ENCODE measurements at regions not wholly inside any gene's neighbourhood (a gene's known extent, or its start where the extent isn't known, plus 50 kb on each side); places are given as distances from the start of the nearest gene placed in this dataset.

DNA sequence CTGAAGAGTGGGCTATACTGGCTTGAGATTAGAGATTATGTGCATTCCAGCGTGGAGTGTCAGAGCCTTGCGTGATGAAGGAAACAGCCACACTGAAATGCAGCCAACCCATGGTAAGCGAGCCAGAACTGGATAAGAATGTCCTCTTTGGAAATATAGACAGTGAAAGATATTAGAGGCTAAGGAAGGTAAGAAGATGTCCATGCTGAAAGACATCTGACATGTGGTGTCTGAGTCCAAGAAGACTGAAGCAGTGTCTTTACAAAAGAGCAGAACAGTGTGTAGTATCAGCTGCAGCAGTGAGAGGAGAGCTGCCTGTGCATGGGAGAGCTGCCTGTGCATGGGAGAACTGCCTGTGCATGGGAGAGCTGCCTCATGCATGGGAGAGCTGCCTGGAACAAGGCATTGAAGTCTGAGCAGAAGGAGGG is 672.2 kb downstream of the DIPK2A start:
- Histone ChIP-seq H3K4me3 (ENCODE audit: insufficient read depth in 1 of 2, low read depth in 1 of 2, low read length in 2 of 2) (peak overlapping the region in 1 of 2 experiments; percentile 33), H2BK5ac (ENCODE audit: low read depth, low read length, poor library complexity, severe bottlenecking) (no peak overlapping the region)
- WGBS, result 89% methylated on average over 3 of the region's 3 CpGs

DNA sequence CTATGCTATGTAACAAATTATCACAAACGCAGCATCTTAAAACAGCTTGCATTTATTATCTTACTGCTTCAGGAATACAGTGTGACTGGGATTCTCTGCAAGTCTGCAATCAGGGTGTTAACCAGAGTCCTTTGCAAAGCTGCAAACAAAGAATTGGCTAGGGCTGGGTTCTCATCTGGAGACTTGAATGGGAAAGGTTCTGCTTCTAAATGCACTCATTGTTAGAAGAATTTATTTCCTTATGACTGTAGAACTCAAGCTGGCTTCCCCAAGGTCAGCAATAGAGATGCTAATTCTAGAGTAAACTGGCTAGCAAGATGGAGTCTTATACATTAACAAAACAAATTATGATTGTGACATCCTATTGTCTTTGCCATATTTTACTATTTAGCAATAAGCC is 673.7 kb downstream of the DIPK2A start:
- H4K8ac ChIP-seq (ENCODE audit: low read length), result no peak overlapping the region
- H2BK15ac ChIP-seq (ENCODE audit: low read depth, poor library complexity, severe bottlenecking), result no peak overlapping the region
- no peak overlapping the region for H3K14ac ChIP-seq (ENCODE audit: low read length in 2 of 2)
- H3K79me1 ChIP-seq (replicated peaks; ENCODE audit: low read length, poor library complexity, severe bottlenecking), result no peaks in the 10 kb centered on the region
- no peaks in the 10 kb centered on the region for H3K9me3 ChIP-seq (ENCODE audit: control insufficient read depth, low read length)
- no peak overlapping the region for H3K23ac ChIP-seq (ENCODE audit: low read length in 2 of 2)
- H3K27ac ChIP-seq (ENCODE audit: low read length, poor library complexity, severe bottlenecking), result no peak overlapping the region
- no peak overlapping the region for H3K18ac ChIP-seq (ENCODE audit: low read depth in 1 of 2, low read length in 2 of 2)
- H3K4me2 ChIP-seq (ENCODE audit: low read length, poor library complexity, severe bottlenecking), result no peak overlapping the region
- no peak overlapping the region for H3K4ac ChIP-seq (ENCODE audit: low read depth in 1 of 2, low read length in 2 of 2)
- WGBS, result no CpG with 5 or more reads among the region's 1 CpG
- H2BK12ac ChIP-seq (ENCODE audit: low read length in 2 of 2), result no peak overlapping the region
- no peak overlapping the region for H2AK5ac ChIP-seq (ENCODE audit: low read length, severe bottlenecking)
- H3K4me1 ChIP-seq (ENCODE audit: control insufficient read depth, insufficient read depth, low read depth, low read length), result no peaks in the 10 kb centered on the region
- H2AFZ ChIP-seq (ENCODE audit: low read depth, low read length), result no peak overlapping the region
- no peak for DNase-seq
- no peak overlapping the region for H2BK120ac ChIP-seq (ENCODE audit: low read depth, low read length)
- H3K36me3 ChIP-seq (ENCODE audit: control insufficient read depth in 1 of 2, insufficient read depth in 2 of 2, low read depth in 1 of 2, low read length in 2 of 2), result no peaks in the 10 kb centered on the region
- H3K4me3 ChIP-seq (ENCODE audit: insufficient read depth in 1 of 2, low read depth in 1 of 2, low read length in 2 of 2), result no peak overlapping the region
- H4K91ac ChIP-seq (ENCODE audit: low read length), result no peak overlapping the region
- no peaks in the 10 kb centered on the region for H3K27me3 ChIP-seq (ENCODE audit: control insufficient read depth in 1 of 2, insufficient read depth in 1 of 2, low read length in 2 of 2)
- H2BK5ac ChIP-seq (ENCODE audit: low read depth, low read length, poor library complexity, severe bottlenecking), result no peak overlapping the region
- H3K9ac ChIP-seq (ENCODE audit: low read length), result no peak overlapping the region

More for the DNA sequence above, 672.2 kb downstream of the DIPK2A start:
- Histone ChIP-seq H2BK15ac (ENCODE audit: low read depth, poor library complexity, severe bottlenecking) (no peak overlapping the region), H2BK120ac (ENCODE audit: low read depth, low read length) (no peak overlapping the region), H3K9ac (ENCODE audit: low read length) (no peak overlapping the region), H3K36me3 (ENCODE audit: control insufficient read depth in 1 of 2, insufficient read depth in 2 of 2, low read depth in 1 of 2, low read length in 2 of 2) (no peaks in the 10 kb centered on the region), H3K27me3 (ENCODE audit: control insufficient read depth in 1 of 2, insufficient read depth in 1 of 2, low read length in 2 of 2) (no peaks in the 10 kb centered on the region), H3K4ac (ENCODE audit: low read depth in 1 of 2, low read length in 2 of 2) (no peak overlapping the region), H4K8ac (ENCODE audit: low read length) (no peak overlapping the region), H3K9me3 (ENCODE audit: control insufficient read depth, low read length) (no peaks in the 10 kb centered on the region), H3K27ac (ENCODE audit: low read length, poor library complexity, severe bottlenecking) (no peak overlapping the region), H3K4me2 (ENCODE audit: low read length, poor library complexity, severe bottlenecking) (no peak overlapping the region), H3K14ac (ENCODE audit: low read length in 2 of 2) (no peak overlapping the region), H2AK5ac (ENCODE audit: low read length, severe bottlenecking) (no peak overlapping the region), H3K18ac (ENCODE audit: low read depth in 1 of 2, low read length in 2 of 2) (no peak overlapping the region), H2BK12ac (ENCODE audit: low read length in 2 of 2) (no peak overlapping the region), H3K79me1 (replicated peaks; ENCODE audit: low read length, poor library complexity, severe bottlenecking) (no peaks in the 10 kb centered on the region), H2AFZ (ENCODE audit: low read depth, low read length) (no peak overlapping the region), H3K23ac (ENCODE audit: low read length in 2 of 2) (no peak overlapping the region), H3K4me1 (ENCODE audit: control insufficient read depth, insufficient read depth, low read depth, low read length) (no peaks in the 10 kb centered on the region), H4K91ac (ENCODE audit: low read length) (no peak overlapping the region)
- DNase-seq, result no peak

DNA sequence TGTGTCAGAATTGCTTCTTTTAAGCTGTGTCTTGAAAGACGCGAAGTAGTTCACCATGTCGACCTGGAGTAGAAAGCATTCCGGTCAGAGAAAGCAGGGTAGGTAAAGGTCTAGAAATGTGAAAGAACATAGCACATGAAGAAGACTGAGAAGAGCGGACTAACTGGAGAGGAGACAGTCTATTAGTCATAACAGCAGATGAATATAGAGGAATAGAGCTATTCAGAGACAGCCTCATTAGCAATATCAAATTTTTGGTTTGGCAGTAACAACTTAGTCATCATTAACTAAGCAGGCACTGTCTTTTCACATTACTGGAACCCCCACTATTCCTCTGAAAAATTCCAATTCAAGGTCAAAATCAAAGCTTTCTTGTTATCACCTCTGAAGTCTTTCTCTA is 678.8 kb downstream of the DIPK2A start:
- DNase-seq, result no peak
- Histone ChIP-seq H3K18ac (ENCODE audit: low read depth in 1 of 2, low read length in 2 of 2) (no peak overlapping the region), H3K79me1 (replicated peaks; ENCODE audit: low read length, poor library complexity, severe bottlenecking) (no peaks in the 10 kb centered on the region)

DNA sequence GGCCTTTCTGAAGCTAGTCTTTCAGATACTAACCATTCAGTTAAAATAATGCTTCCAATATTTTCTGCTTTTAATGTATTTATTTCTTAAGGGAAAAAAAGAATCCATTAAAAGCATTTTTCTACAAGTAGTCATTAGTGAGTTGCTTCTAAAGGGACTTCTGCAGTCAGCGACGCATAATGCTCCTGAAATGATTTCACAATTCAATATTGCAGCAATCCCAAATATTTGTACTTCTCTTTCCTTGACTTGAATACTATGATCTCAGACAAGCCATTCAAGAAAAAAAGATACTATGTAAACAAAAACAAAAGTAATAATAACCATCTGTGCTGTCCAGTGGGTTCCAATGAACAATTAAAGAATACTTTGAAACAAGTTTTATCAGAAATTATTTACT is 681.0 kb downstream of the DIPK2A start:
- 94% methylated on average over 2 of the region's 2 CpGs for WGBS
- Histone ChIP-seq H2BK15ac (ENCODE audit: low read depth, poor library complexity, severe bottlenecking) (no peak overlapping the region), H2BK12ac (ENCODE audit: low read length in 2 of 2) (no peak overlapping the region), H2BK5ac (ENCODE audit: low read depth, low read length, poor library complexity, severe bottlenecking) (no peak overlapping the region), H3K36me3 (ENCODE audit: control insufficient read depth in 1 of 2, insufficient read depth in 2 of 2, low read depth in 1 of 2, low read length in 2 of 2) (no peaks in the 10 kb centered on the region), H2BK120ac (ENCODE audit: low read depth, low read length) (no peak overlapping the region), H3K4me1 (ENCODE audit: control insufficient read depth, insufficient read depth, low read depth, low read length) (no peaks in the 10 kb centered on the region), H3K4ac (ENCODE audit: low read depth in 1 of 2, low read length in 2 of 2) (no peak overlapping the region), H3K18ac (ENCODE audit: low read depth in 1 of 2, low read length in 2 of 2) (no peak overlapping the region), H2AK5ac (ENCODE audit: low read length, severe bottlenecking) (no peak overlapping the region), H3K23ac (ENCODE audit: low read length in 2 of 2) (no peak overlapping the region), H3K4me2 (ENCODE audit: low read length, poor library complexity, severe bottlenecking) (no peak overlapping the region), H3K4me3 (ENCODE audit: insufficient read depth in 1 of 2, low read depth in 1 of 2, low read length in 2 of 2) (no peak overlapping the region), H3K9ac (ENCODE audit: low read length) (no peak overlapping the region), H2AFZ (ENCODE audit: low read depth, low read length) (no peak overlapping the region), H4K91ac (ENCODE audit: low read length) (no peak overlapping the region), H3K27ac (ENCODE audit: low read length, poor library complexity, severe bottlenecking) (no peak overlapping the region), H3K79me1 (replicated peaks; ENCODE audit: low read length, poor library complexity, severe bottlenecking) (no peaks in the 10 kb centered on the region), H3K27me3 (ENCODE audit: control insufficient read depth in 1 of 2, insufficient read depth in 1 of 2, low read length in 2 of 2) (no peaks in the 10 kb centered on the region), H4K8ac (ENCODE audit: low read length) (no peak overlapping the region), H3K9me3 (ENCODE audit: control insufficient read depth, low read length) (no peaks in the 10 kb centered on the region), H3K14ac (ENCODE audit: low read length in 2 of 2) (no peak overlapping the region)
- peak; percentile 45 for DNase-seq

More for the DNA sequence above, 678.8 kb downstream of the DIPK2A start:
- H4K91ac ChIP-seq (ENCODE audit: low read length), result no peak overlapping the region
- WGBS, result 94% methylated on average over 5 of the region's 5 CpGs
- H2BK15ac ChIP-seq (ENCODE audit: low read depth, poor library complexity, severe bottlenecking), result no peak overlapping the region
- no peaks in the 10 kb centered on the region for H3K27me3 ChIP-seq (ENCODE audit: control insufficient read depth in 1 of 2, insufficient read depth in 1 of 2, low read length in 2 of 2)
- H2AK5ac ChIP-seq (ENCODE audit: low read length, severe bottlenecking), result no peak overlapping the region
- H4K8ac ChIP-seq (ENCODE audit: low read length), result no peak overlapping the region
- no peak overlapping the region for H3K4me2 ChIP-seq (ENCODE audit: low read length, poor library complexity, severe bottlenecking)
- H3K27ac ChIP-seq (ENCODE audit: low read length, poor library complexity, severe bottlenecking), result no peak overlapping the region
- H2BK12ac ChIP-seq (ENCODE audit: low read length in 2 of 2), result no peak overlapping the region
- H2BK5ac ChIP-seq (ENCODE audit: low read depth, low read length, poor library complexity, severe bottlenecking), result no peak overlapping the region
- H2BK120ac ChIP-seq (ENCODE audit: low read depth, low read length), result no peak overlapping the region
- no peak overlapping the region for H3K14ac ChIP-seq (ENCODE audit: low read length in 2 of 2)
- H2AFZ ChIP-seq (ENCODE audit: low read depth, low read length), result no peak overlapping the region
- no peak overlapping the region for H3K4ac ChIP-seq (ENCODE audit: low read depth in 1 of 2, low read length in 2 of 2)
- H3K9me3 ChIP-seq (ENCODE audit: control insufficient read depth, low read length), result no peaks in the 10 kb centered on the region
- no peak overlapping the region for H3K23ac ChIP-seq (ENCODE audit: low read length in 2 of 2)
- H3K4me3 ChIP-seq (ENCODE audit: insufficient read depth in 1 of 2, low read depth in 1 of 2, low read length in 2 of 2), result no peak overlapping the region
- no peaks in the 10 kb centered on the region for H3K4me1 ChIP-seq (ENCODE audit: control insufficient read depth, insufficient read depth, low read depth, low read length)
- H3K9ac ChIP-seq (ENCODE audit: low read length), result no peak overlapping the region
- H3K36me3 ChIP-seq (ENCODE audit: control insufficient read depth in 1 of 2, insufficient read depth in 2 of 2, low read depth in 1 of 2, low read length in 2 of 2), result no peaks in the 10 kb centered on the region
